ENCODE measurements at regions not wholly inside any gene's neighbourhood (a gene's known extent, or its start where the extent isn't known, plus 50 kb on each side); places are given as distances from the start of the nearest gene placed in this dataset.

DNA sequence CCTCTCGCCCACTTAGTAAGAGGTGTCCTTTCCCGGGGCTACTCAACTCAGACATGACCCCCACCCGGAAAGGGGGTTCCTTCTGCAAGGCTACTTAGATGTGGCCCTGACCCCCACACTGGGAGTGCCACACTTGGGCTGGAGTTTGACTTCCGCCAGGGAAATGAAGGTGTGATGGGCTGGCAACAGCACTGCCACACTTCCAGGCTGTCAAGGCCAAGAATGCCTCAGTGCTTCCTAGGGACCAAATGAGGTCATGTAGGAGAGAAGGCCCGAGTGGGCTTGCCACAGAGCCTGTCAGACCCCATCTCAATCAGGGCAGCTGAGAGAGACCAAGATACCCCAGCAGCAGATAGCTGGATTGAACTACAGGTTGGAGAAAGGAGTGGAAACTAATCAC, 55.5 kb downstream of the DRD1 start:
- no peak for DNase-seq

DNA sequence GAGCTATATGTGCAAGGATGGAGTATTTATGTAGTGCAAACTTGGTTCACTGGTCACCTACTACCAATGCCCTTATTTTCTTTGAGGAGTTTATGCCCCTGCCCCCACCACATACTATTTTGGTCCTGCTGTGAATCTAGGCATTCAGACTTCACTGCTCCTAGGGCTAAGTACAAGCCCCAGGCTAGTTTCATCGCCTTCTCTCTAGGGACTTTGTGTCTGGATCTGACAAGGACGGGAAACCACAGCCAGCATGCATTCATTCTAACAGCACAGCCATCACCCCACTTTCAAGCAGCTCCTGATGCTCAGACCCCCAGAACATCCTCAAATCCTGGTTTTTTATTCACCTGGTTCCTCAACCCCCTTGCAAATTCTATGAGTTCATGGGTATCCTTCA, 56.8 kb downstream of the DRD1 start:
- DNase-seq: no peak

DNA sequence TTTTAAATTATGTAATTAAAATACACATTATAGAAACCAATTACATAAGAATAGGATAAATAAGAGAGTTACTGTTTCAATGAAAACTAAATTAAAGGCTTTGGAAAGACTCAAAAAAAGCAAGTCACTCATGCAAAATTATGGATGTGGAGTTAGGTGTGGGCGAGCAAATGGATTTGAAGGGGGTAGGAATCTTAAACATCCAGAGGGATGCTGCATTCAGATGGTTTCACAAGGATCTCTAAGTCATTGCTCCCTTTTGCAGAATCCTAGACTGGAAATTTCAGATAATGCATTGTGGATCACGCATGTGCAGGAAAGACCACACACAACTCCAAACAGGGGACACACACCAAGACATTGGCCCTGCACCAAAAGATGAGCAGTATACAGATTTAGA, 57.5 kb downstream of the DRD1 start:
- DNase-seq: no peak

DNA sequence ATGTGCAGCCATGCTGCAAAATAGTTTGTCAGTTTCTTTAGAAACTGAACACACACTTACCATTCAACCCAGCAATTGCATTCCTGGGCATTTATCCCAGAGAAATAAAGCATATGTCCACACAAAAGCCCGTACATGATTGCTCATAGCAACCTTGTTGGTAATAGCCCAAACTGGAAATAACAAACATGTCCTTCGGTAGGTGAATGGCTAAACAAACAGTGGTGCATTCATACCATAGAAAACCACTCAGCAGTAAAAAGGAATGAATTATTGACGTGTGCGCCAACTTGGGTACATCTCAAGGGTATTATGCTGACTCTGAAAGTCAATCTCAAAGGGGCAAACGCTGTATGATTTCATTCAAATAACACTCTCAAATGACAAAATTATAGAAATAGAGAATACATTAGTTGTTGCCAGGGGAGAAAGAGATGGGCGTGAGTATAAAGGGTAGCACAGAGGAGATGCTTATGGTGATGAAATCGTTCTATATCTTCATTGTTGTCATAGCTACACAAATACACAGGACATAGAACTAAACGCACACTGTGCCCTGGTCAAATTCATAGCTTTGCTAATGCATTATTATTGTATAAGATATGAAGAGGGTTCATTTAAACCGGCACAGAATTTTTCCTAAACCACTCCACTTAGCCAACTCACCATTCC, 58.2 kb downstream of the DRD1 start:
- DNase-seq: no peak

DNA sequence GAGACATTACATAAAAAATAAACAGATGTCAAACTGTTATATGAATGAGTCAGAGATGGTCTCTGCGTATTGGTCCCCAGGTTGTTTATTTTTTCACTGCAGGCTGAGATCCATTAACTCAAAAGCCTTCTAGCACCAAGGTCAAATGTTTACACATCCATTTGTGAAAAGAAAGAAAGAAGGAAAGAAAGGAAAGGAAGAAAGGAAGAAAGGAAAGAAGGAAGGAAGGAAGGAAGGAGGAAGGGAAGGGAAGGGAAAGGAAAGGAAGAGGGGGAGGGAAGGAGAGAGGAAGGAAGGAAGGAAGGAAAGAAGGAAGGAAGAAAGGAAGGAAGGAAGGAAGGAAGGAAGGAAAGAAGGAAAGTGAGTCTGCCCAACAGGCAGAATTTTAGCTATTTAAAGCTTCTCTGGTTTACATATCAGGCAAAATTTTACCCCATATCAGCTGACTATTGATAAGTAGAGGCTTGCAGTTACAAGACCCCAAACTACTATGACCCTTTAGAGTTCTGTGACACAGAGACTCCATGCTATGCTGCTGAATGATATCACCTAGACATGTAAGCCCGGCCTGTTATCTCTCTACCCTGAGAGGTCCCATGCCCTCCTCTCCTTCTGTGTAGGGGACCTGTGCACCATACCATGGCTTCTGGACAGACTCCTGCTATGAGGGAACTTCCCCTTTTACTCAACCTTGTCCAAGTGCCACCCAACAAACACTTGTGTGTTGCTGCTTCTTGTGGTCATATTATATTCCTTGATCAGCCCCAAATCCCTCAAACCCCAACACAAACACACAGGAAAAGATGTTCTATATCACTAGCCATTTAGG, 59.0 kb downstream of the DRD1 start:
- no peak for DNase-seq

DNA sequence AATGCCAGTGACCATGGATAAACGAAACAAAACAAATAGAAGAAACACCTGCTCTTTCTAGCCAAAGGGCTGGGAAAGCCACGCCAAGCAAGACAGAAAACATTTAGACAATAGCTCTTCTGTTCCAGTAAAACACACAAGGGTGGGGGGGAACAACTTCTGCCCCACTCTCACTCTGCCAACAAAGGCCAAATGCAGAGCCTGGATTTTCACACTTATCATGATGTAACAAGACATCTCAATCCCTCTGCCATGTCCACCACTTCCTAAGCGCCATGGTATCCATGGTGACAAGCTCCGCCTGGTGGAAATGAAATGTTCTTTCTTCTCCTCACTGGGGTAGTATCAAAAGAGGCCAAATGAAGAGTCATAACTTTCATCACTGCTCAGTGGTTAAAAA, 60.6 kb downstream of the DRD1 start:
- DNase-seq: no peak

DNA sequence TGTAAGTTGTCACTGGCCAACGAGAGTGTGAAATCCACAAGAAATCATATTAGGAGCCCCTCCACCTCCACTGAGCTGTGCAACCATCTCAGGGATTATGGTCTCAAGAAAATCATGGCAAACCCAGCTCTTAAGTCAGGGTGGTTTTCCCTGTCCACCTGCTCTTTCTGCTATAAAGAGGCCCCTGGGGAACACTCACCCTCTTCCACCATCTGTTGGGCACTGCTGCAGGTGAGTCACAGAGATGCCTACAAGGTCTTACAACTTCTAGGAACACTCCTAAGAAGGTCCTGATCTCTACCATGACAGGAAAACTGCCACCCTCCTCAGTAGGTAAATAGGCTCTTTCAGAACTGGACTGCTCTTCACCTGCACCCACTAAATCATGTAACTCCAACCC, 61.8 kb downstream of the DRD1 start:
- DNase-seq: no peak

DNA sequence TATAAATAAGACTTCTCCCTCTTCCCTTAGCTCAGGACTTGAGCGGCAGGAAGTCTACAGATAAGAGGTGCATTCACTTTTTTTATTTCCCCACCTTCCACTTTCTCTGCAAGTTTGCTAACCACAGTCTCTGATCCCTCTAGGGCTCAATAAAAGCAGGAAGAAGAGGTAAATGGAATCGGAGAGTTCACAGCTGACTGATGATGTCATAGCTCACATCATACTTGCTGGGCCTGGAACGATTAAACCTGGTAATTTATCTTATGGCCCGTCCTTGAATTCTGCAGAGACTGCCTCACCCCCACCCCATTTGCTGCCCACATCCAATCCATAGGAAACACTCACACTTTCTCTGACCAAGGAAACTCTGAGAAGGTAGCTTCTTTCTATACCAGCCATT, 62.9 kb downstream of the DRD1 start:
- DNase-seq: no peak

DNA sequence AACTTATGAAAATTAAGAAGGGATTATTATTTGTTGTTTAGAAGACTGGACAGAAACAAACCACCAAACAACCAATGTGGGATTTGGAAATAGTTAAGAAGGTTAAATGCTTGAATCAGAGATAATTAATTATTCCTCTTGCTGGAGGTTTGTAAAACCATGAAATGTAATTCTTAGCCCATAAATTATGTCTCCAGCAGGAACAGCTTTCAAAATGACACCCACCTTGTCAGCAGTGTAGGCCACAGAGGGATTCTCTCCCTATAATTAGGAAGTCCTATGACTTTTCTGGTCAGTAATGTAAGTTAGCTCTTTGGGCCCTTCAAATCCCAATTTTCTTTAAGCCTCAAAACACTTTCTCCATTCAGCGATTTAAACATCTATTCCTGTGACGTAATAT, 63.3 kb downstream of the DRD1 start:
- DNase-seq: no peak

DNA sequence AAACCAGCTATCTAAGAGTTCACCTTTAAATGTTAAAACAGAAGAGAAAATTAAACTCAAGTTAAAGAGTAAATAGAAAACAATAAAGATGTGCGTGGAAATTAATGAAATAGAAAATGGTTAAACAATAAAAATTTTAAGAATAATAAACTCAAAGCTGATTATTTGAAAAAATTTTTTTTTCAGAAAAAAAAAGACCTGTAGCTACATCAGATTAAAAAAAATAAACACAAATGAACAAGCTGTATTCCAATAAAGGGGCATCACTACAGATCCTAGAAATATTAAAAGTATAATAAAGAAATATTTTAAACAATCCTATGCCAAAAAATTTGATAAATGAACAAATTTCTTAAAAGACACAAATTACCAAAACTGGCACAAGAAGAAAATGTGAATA, 64.1 kb downstream of the DRD1 start:
- no peak for DNase-seq

DNA sequence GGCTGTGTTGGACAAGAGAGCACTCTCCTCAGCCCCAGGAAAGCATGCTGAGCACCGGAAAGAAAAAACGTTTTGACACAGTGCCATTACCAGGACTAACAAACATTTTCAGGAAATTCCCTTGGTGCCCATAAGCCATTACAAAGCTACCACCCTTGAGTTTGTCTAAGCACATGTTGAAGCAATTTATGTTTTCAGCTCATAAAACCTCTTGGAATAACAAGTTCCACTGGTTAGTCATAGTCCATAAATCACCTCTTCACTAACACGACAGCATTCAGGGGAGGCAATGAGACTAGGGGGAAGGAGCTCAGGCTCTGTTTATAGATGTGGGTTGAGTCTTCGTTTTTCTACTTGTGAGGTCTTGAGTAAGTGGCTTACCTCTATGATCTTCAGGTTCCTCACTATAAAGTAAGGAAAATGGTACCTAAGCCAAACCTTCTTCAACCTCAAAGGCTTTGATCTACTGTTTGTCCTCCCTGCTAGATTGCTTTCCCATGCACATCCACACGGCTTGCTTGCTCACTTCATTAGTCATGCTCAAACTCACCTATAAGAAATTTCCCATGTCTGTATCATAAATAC, 65.4 kb downstream of the DRD1 start:
- no peak for DNase-seq

DNA sequence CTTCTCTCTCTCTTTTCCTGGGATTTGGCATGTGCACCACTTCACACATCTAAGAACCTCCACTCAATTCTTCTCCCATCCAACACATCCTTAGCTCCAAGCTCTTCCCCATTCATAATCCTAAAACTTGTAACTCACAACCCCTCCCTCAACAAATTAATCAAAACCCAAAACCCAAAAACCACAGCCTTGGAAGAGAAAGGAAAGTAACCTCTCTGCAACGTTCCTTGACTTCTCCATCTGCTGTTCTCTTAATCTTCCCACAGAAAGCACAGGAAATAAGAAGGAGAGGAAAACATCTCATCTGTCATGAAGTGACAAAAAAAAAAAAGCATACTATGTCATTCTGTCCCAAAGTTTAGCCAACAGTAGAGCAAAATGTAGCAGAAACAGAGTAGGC, 66.2 kb downstream of the DRD1 start:
- DNase-seq: no peak

DNA sequence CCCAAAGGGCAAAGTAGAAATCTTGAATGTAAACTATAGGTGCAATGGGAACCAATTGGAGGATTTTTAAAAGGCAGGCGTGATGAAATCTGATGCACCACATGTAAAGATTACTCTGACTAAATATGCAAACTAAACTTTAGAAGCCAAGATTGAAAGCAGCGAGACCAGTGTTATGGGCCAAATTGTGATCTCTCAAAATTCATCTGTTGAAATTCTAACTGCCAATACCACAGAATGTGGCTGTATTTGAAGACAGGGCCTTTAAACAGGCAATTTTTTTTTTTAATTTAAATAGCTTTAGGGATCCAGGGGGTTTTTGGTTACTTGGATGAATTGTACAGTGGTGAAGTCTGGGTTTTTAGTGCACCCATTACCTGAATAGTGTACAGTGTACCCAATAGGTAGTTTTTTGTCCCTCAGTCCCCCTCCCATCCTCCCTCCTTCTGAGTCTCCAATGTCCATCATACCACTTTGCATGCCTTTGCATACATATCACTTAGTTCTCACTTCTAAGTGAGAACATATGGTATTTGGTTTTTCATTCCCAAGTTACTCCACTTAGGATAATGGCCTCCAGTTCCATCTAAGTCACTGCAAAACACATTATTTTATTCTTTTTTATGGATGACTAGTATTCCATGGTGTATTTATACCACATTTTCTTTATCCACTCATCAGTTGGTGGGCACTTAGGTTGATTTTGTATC, 69.7 kb downstream of the DRD1 start:
- DNase-seq: no peak

DNA sequence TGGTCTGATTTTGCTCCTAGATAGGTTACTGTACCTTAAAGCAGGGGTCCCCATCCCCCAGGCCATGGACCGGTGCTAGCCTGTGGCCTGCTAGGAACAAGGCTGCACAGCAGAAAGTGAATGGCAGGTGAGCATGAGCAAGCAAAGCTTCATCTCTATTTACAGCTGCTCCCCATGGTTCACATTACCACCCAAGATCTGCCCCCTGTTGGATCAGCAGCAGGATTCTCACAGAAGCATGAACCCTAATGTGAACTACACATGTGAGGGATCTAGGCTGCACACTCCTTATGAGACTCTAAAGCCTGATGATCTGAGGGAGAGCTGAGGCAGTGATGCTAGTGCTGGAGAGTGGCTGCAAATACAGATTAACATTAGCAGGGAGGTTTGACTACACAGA, 78.1 kb downstream of the DRD1 start:
- no peak for DNase-seq

DNA sequence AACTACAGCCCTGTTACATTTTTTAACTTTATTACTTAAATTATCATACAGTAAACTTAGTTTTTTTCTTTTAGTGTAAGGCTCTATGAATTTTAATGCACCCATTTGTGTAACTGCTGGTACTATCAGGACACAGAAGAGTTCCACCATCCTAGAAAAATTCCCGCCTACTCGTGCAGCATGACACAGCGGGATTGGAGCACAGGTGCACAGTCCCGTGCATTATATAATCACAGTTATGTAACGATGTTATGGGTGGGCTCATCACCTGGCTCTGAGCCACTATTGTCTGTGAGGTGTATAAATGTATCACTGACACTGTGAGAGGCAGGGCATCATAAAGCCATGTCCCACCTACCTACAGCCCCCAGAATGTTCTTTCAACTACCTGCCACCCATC, 80.7 kb downstream of the DRD1 start:
- no peak for DNase-seq

DNA sequence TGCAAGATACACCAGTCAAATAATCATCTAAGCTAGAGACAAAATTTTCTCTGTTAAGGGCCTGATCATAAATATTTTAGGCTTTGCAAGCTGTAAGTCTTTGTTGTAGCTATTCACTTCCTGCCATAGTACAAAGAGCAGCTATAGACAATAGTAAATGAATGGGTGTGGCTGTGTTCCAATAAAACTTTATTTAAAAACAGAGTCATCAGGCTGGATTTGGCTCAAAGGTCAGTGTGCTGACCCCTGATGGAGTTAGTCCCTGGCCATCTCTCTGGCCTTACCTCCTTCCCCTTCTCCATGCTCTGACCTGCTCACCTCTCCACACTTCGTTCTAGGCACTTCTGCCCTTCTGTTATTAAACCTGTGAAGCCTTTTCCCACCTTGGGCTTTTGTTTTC, 86.0 kb downstream of the DRD1 start:
- DNase-seq: no peak

DNA sequence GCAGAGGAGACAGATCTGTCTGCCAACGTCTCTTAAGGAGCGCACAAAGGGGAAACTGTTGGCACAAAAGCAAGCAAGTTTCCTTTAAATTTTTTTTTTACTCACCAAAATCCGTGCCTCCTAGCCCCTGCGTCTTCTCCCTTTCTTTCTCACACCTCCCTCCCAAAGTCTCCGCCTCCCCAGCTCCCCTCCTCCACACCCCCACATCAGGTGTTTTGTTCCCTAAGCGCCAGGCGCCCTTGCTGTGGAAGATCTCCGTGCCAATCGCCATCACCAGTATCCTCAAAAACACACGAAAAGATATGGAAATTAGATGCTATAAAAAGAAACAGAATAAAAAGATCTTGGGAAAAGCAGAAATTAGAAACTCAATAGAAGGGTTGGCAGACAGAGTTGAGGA, 87.6 kb downstream of the DRD1 start:
- DNase-seq: no peak

DNA sequence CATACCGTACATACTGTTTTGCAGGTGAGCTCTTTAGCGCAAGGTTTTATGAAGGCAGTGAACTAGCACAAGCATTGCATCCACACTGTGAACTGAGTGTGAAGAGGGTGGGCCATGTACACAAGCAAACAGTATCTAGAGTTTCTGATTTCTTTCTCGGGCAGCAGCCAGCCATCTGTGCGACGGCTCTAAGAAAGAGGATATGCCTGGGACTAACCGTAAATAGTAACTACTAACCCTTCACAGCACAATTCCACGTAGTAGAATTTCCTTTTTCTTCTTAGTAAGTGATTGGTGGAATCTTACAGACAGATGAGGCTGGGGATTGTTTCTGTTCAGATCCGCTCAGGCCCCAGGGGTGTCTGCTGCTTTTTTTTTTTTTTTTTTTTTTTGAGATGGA, 89.0 kb downstream of the DRD1 start:
- no peak for DNase-seq

DNA sequence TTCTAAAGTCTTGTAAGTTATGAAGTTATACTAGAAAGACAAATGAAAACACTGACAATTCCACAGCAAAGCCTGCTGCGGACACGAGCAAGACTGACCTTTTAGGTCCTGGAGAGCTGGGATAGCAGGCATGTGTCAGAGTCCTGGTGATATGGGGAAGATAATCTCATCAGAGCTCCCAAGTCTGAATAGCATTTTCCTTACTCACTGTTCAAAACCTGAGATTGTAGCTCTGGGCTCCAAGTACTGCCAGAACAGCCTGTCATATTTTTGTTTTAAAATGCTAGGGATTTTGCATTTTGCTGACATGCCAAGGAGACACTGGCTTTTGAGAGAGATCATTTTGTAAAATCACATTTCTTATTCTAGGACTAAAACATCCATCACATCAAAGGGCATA, 90.1 kb downstream of the DRD1 start:
- no peak for DNase-seq

DNA sequence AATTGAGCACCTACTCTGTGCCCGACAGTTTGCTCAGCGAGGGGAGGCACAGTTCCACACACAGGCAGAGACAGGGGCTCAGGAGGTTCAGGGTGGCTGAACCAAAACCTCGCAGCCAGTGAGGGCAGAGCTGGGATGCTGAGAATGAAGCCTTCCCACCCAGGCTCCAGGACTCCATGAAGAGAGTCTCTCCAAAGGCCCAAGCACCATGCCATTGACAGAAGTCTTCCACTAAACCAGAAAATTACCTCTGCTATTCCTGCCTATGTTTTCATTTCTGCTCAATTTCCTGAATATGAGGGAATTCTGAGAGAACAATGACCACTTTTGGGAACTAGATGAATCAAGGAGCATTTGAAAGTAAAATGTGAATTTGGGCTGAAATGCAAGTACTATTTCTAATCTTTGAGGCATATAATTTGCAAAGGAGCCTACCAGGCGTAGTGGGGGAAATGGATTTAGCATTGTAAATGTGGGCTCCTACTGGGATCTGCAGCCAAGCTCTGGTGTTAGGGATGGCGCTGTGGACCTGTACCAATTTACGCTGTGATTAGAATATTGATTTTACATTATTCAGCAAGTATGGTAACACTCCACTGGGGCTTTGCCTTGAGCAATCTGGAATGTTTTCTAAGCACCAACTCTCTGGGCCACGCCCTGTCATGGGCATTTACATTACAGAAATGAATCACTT, 91.9 kb downstream of the DRD1 start:
- DNase-seq: no peak

DNA sequence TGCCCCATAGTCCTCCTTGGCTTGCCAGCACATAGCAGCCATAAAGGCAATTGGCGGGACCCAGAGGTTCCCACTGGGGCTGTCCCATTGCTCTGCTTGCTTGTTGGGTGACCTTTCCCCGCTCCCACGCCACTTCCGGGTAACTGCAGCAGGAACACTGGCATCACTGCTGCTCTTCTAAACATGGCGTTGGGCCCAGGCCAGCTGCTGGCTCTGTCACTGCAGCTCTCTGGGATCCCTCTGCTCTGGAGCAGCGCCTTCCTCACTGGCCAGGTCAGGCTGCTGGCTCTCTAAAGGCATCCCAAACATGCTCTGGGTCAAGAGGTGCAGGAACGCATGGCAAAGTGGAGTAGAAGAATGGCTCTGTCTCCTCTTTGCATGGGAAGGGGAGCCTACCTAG, 92.9 kb downstream of the DRD1 start:
- no peak for DNase-seq

DNA sequence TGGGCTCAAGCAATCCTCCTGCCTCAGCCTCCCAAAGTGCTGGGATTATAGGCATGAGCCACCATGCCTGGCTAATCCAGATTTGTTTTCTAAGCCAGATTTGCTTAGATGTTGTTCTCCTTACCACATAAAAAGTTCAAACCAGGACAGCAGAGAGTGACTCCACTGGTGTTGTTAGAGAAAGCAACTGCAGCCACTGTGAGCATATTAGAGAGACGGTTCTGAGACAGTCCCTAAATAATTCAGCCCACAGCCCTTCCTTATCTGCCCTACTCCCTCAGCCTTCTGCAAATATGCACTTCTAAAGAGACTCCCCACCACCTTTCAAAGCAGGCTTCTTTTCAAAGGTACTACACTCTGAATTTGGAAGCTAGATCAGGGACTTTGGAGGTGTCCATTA, 96.1 kb downstream of the DRD1 start:
- no peak for DNase-seq

DNA sequence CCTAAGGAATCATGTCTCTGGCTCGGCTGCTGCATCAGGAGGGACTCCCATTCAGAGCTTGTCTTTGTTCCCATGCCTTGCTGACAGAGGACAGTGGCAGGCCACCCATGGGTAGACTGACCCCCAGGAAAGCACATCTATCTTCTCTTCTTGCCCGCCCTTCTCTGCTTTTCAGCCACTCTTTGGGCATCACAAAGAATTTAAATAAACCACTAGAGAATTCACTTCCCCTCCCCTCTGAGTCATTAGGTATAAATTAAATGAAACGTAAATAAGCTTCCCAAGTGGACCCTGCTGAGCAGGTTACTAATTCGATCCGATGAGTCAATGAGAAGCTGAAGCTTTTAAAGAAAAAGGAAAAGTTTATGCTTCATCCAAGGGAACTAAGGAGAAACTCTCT, 97.0 kb downstream of the DRD1 start:
- DNase-seq: no peak

Data from MV-4-11 (cell line).